ENCODE measurements at regions not wholly inside any gene's neighbourhood (a gene's known extent, or its start where the extent isn't known, plus 50 kb on each side); places are given as distances from the start of the nearest gene placed in this dataset.

- H3K27me3 ChIP-seq (ENCODE audit: insufficient read depth, low read length) = no peaks in the 10 kb centered on the region
- peaks cover 7% of the 10 kb centered on the region for H3K4me1 ChIP-seq (ENCODE audit: insufficient read depth, low read length)
- no peak overlapping the region for H3K27ac ChIP-seq (ENCODE audit: low read length)
- H3K36me3 ChIP-seq (ENCODE audit: insufficient read depth, low read depth, low read length) = no peaks in the 10 kb centered on the region
- no peaks in the 10 kb centered on the region for H3K9me3 ChIP-seq (ENCODE audit: insufficient read depth, low read depth, low read length)
- no peak overlapping the region for H3K9ac ChIP-seq (ENCODE audit: low read depth, low read length)
- no peak overlapping the region for H3K4me3 ChIP-seq (ENCODE audit: low read length)
Measured at GRCh38 chr3:14306142-14306541, 96.3 kb upstream of the SLC6A6 start.

DNA sequence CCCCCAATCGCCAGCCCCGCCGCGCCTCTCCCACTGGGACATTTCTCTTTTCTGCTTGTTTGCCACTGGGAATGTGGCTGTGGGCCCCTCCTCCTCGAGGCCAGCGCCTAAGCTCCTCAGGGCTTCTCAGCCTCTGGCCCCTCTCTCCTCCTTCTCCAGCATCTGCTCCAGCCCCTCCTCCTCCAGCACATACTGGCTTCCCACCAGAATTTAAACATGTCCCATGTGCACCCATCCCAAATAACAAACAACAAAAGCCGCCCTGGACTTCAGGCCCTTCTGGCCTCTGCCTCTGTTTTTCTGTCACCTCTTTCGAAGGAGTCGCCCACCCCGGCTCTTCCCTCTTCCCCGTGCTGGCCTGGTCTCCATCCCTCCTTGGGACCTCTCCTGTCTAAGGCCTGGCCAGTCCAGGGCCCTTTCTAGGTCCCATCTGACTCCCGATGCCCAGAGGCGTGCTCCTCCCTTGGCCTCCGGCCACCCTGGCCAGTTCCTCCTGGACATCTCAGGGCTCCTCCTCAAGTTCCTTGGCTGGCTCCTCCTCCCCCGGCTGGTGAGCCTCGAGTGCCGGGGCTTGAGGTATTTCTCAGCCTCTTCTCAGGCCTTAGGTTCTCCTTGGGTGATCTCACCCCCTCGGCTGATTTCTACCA lies 94.6 kb upstream of the SLC6A6 start:
- H3K27me3 ChIP-seq (ENCODE audit: insufficient read depth, low read length) = peaks cover 7% of the 10 kb centered on the region; the same call in 1 of the 2 replicates

GRCh38 chr3:14311729-14312128 lies 90.7 kb upstream of the SLC6A6 start:
- peaks cover 7% of the 10 kb centered on the region; the same call in 1 of the 2 replicates for H3K27me3 ChIP-seq (ENCODE audit: insufficient read depth, low read length)
- no peaks in the 10 kb centered on the region for H3K9me3 ChIP-seq (ENCODE audit: insufficient read depth, low read depth, low read length)
- no peaks in the 10 kb centered on the region for H3K4me1 ChIP-seq (ENCODE audit: insufficient read depth, low read length)
- H3K27ac ChIP-seq (ENCODE audit: low read length) = no peak overlapping the region
- no peak overlapping the region for H3K9ac ChIP-seq (ENCODE audit: low read depth, low read length)
- no peak overlapping the region for H3K4me3 ChIP-seq (ENCODE audit: low read length)
- H3K36me3 ChIP-seq (ENCODE audit: insufficient read depth, low read depth, low read length) = no peaks in the 10 kb centered on the region

More for the DNA sequence above, 94.6 kb upstream of the SLC6A6 start:
- Histone ChIP-seq H3K36me3 (ENCODE audit: insufficient read depth, low read depth, low read length) (no peaks in the 10 kb centered on the region), H3K4me3 (ENCODE audit: low read length) (no peak overlapping the region), H3K27ac (ENCODE audit: low read length) (no peak overlapping the region), H3K9me3 (ENCODE audit: insufficient read depth, low read depth, low read length) (no peaks in the 10 kb centered on the region), H3K9ac (ENCODE audit: low read depth, low read length) (no peak overlapping the region), H3K4me1 (ENCODE audit: insufficient read depth, low read length) (peaks cover 7% of the 10 kb centered on the region)

DNA sequence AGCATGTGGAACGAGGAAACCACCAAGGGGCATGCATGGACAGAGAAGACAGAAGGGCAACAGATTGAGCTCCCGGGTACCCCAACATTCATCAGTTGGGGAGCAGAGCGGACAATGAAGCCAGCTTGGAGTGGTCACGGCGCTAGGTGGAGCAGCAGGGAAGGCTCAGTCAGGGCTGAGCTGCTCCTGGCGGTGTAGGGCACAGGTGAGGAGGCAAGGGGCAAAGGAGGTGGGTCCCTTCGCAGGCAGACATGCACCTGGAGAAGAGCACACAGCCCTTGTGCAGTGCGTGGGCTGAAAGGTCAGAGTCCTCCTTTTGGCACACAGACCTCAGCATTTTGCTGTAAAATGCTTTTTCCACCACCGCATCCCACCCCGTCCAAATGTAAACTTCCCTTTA lies 90.0 kb upstream of the SLC6A6 start:
- no peak overlapping the region for H3K4me3 ChIP-seq (ENCODE audit: low read length)
- no peak overlapping the region for H3K27ac ChIP-seq (ENCODE audit: low read length)
- no peaks in the 10 kb centered on the region for H3K9me3 ChIP-seq (ENCODE audit: insufficient read depth, low read depth, low read length)
- H3K9ac ChIP-seq (ENCODE audit: low read depth, low read length) = no peak overlapping the region
- no peaks in the 10 kb centered on the region for H3K4me1 ChIP-seq (ENCODE audit: insufficient read depth, low read length)
- H3K27me3 ChIP-seq (ENCODE audit: insufficient read depth, low read length) = peaks cover 7% of the 10 kb centered on the region; the same call in 1 of the 2 replicates
- no peaks in the 10 kb centered on the region for H3K36me3 ChIP-seq (ENCODE audit: insufficient read depth, low read depth, low read length)

DNA sequence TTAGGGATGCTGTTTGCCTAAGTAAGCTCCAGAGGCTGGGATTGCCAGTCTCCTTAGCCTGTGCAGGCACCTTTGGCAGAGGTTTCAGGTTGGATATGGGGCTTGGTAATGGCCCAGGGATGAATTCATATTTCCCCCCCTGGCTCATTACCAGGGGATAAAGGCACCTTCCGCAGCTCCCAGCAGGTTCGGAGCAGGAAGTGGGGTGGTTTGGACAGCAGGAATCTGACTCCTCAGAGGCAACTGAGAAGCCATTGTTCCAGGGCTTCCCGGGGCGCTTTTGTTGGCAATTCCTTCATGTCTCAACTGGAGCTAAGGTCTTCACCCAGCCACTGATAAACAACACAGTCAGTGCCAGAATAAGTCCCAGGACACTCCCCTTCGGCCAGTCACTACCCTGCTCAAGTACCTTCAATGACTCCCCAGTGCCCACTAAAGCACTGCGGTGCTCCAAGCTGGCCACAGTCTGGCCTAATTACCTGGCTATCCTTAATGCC lies 85.3 kb upstream of the SLC6A6 start:
- no peaks in the 10 kb centered on the region for H3K9me3 ChIP-seq (ENCODE audit: insufficient read depth, low read depth, low read length)
- no peak overlapping the region for H3K27ac ChIP-seq (ENCODE audit: low read length)
- H3K27me3 ChIP-seq (ENCODE audit: insufficient read depth, low read length) = peaks cover 3% of the 10 kb centered on the region; the same call in 1 of the 2 replicates
- H3K4me3 ChIP-seq (ENCODE audit: low read length) = no peak overlapping the region
- H3K4me1 ChIP-seq (ENCODE audit: insufficient read depth, low read length) = no peaks in the 10 kb centered on the region; the same call in 1 of the 2 replicates
- H3K36me3 ChIP-seq (ENCODE audit: insufficient read depth, low read depth, low read length) = no peaks in the 10 kb centered on the region
- H3K9ac ChIP-seq (ENCODE audit: low read depth, low read length) = no peak overlapping the region

- H3K4me1 ChIP-seq (ENCODE audit: insufficient read depth, low read length) = no peaks in the 10 kb centered on the region; the same call in 1 of the 2 replicates
- no peaks in the 10 kb centered on the region for H3K27me3 ChIP-seq (ENCODE audit: insufficient read depth, low read length)
Measured at GRCh38 chr3:14318646-14319045, 83.8 kb upstream of the SLC6A6 start.

DNA sequence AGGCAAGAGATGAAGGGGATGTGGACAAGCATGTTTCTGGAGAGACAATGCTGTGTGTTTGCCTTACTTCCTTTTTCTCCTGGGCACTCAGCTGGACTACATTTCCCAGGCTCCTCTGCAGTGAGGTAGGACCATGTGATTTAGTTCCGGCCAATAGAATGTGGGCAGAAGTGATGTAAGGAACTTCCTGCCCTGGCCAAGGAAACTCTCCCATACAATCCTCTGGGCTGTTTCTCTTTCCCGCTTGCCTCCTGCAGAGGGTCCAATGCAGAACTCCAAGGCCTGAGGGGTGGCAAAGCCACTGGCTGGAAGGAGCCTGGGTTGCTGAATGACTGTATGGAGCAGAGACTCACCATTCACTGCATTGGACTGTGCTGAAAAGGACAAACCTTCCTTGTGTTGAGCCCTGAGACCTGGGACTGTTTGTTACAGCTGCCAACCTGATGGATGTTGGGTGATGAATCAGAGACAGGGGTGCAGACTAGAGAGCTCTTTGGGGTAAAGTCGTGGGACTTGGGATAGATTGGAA lies 82.7 kb upstream of the SLC6A6 start:
- no peaks in the 10 kb centered on the region for H3K27me3 ChIP-seq (ENCODE audit: insufficient read depth, low read length)
- H3K4me1 ChIP-seq (ENCODE audit: insufficient read depth, low read length) = no peaks in the 10 kb centered on the region; the same call in 1 of the 2 replicates
- H3K36me3 ChIP-seq (ENCODE audit: insufficient read depth, low read depth, low read length) = no peaks in the 10 kb centered on the region
- H3K27ac ChIP-seq (ENCODE audit: low read length) = peak overlapping the region; percentile 15
- peak overlapping the region; percentile 63 for H3K4me3 ChIP-seq (ENCODE audit: low read length)
- no peaks in the 10 kb centered on the region for H3K9me3 ChIP-seq (ENCODE audit: insufficient read depth, low read depth, low read length)
- H3K9ac ChIP-seq (ENCODE audit: low read depth, low read length) = peak overlapping the region; percentile 50; the same call in 1 of the 2 replicates

More at GRCh38 chr3:14318646-14319045, 83.8 kb upstream of the SLC6A6 start:
- H3K36me3 ChIP-seq (ENCODE audit: insufficient read depth, low read depth, low read length) = no peaks in the 10 kb centered on the region
- no peak overlapping the region for H3K27ac ChIP-seq (ENCODE audit: low read length)
- H3K4me3 ChIP-seq (ENCODE audit: low read length) = no peak overlapping the region
- H3K9me3 ChIP-seq (ENCODE audit: insufficient read depth, low read depth, low read length) = no peaks in the 10 kb centered on the region
- H3K9ac ChIP-seq (ENCODE audit: low read depth, low read length) = no peak overlapping the region

GRCh38 chr3:14320219-14320618 lies 82.2 kb upstream of the SLC6A6 start:
- Histone ChIP-seq H3K27ac (ENCODE audit: low read length) (peak overlapping the region; percentile 15), H3K4me1 (ENCODE audit: insufficient read depth, low read length) (no peaks in the 10 kb centered on the region; the same call in 1 of the 2 replicates), H3K9ac (ENCODE audit: low read depth, low read length) (peak overlapping the region; percentile 50; the same call in 1 of the 2 replicates), H3K9me3 (ENCODE audit: insufficient read depth, low read depth, low read length) (no peaks in the 10 kb centered on the region), H3K36me3 (ENCODE audit: insufficient read depth, low read depth, low read length) (no peaks in the 10 kb centered on the region), H3K4me3 (ENCODE audit: low read length) (peak overlapping the region; percentile 63), H3K27me3 (ENCODE audit: insufficient read depth, low read length) (no peaks in the 10 kb centered on the region)

GRCh38 chr3:14322001-14322400 lies 80.4 kb upstream of the SLC6A6 start:
- no peaks in the 10 kb centered on the region; the same call in 1 of the 2 replicates for H3K4me1 ChIP-seq (ENCODE audit: insufficient read depth, low read length)
- H3K27me3 ChIP-seq (ENCODE audit: insufficient read depth, low read length) = no peaks in the 10 kb centered on the region
- no peaks in the 10 kb centered on the region for H3K36me3 ChIP-seq (ENCODE audit: insufficient read depth, low read depth, low read length)
- H3K27ac ChIP-seq (ENCODE audit: low read length) = no peak overlapping the region
- no peak overlapping the region for H3K9ac ChIP-seq (ENCODE audit: low read depth, low read length)
- no peaks in the 10 kb centered on the region for H3K9me3 ChIP-seq (ENCODE audit: insufficient read depth, low read depth, low read length)
- H3K4me3 ChIP-seq (ENCODE audit: low read length) = no peak overlapping the region

GRCh38 chr3:14322667-14323295 lies 79.6 kb upstream of the SLC6A6 start:
- H3K36me3 ChIP-seq (ENCODE audit: insufficient read depth, low read depth, low read length) = no peaks in the 10 kb centered on the region
- no peak overlapping the region for H3K4me3 ChIP-seq (ENCODE audit: low read length)
- H3K9me3 ChIP-seq (ENCODE audit: insufficient read depth, low read depth, low read length) = no peaks in the 10 kb centered on the region
- H3K27me3 ChIP-seq (ENCODE audit: insufficient read depth, low read length) = no peaks in the 10 kb centered on the region
- no peak overlapping the region for H3K9ac ChIP-seq (ENCODE audit: low read depth, low read length)
- H3K27ac ChIP-seq (ENCODE audit: low read length) = no peak overlapping the region
- no peaks in the 10 kb centered on the region; the same call in 1 of the 2 replicates for H3K4me1 ChIP-seq (ENCODE audit: insufficient read depth, low read length)

GRCh38 chr3:14323401-14324223 lies 78.8 kb upstream of the SLC6A6 start:
- no peak overlapping the region for H3K4me3 ChIP-seq (ENCODE audit: low read length)
- no peak overlapping the region for H3K27ac ChIP-seq (ENCODE audit: low read length)
- H3K27me3 ChIP-seq (ENCODE audit: insufficient read depth, low read length) = no peaks in the 10 kb centered on the region
- H3K9me3 ChIP-seq (ENCODE audit: insufficient read depth, low read depth, low read length) = no peaks in the 10 kb centered on the region
- H3K4me1 ChIP-seq (ENCODE audit: insufficient read depth, low read length) = no peaks in the 10 kb centered on the region; the same call in 1 of the 2 replicates
- H3K36me3 ChIP-seq (ENCODE audit: insufficient read depth, low read depth, low read length) = no peaks in the 10 kb centered on the region
- no peak overlapping the region for H3K9ac ChIP-seq (ENCODE audit: low read depth, low read length)

Data from iPS-20b (cell line).